HG03457 (cell line): ENCODE measurements at regions not wholly inside any gene's neighbourhood (a gene's known extent, or its start where the extent isn't known, plus 50 kb on each side); places are given as distances from the start of the nearest gene placed in this dataset.

Experiments used
- ATAC-seq: cut with Tn5 transposase; IDR thresholded peaks from one replicate; pipeline ENCODE4 v1.9.1; 2021; ENCODE audit warnings: moderate number of reproducible peaks; ENCODE audit not compliant: unreplicated experiment

DNA sequence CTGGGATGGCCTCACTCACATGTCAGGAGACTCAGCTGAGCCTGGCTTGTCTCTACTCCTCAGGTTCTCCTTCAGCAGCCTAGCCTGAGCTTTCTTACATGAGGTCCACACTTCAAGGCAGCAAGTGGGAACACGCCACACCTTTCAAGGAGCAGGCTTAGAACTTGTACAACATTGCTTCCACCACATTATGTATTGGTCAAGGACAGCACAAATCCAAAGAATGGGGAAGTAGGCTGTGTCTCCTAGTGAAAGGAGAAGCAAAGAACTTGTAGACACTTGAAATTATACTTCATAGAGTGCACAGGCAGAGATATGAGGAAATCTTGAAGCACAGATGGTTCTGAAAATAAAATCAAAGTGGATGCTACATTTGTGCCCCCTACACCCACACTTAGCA, 120.9 kb upstream of the NOCT start:
- ATAC-seq, result no peak

- ATAC-seq, result no peak
These were observed 121.6 kb upstream of the NOCT start for GRCh38 chr4:138894011-138894410.

DNA sequence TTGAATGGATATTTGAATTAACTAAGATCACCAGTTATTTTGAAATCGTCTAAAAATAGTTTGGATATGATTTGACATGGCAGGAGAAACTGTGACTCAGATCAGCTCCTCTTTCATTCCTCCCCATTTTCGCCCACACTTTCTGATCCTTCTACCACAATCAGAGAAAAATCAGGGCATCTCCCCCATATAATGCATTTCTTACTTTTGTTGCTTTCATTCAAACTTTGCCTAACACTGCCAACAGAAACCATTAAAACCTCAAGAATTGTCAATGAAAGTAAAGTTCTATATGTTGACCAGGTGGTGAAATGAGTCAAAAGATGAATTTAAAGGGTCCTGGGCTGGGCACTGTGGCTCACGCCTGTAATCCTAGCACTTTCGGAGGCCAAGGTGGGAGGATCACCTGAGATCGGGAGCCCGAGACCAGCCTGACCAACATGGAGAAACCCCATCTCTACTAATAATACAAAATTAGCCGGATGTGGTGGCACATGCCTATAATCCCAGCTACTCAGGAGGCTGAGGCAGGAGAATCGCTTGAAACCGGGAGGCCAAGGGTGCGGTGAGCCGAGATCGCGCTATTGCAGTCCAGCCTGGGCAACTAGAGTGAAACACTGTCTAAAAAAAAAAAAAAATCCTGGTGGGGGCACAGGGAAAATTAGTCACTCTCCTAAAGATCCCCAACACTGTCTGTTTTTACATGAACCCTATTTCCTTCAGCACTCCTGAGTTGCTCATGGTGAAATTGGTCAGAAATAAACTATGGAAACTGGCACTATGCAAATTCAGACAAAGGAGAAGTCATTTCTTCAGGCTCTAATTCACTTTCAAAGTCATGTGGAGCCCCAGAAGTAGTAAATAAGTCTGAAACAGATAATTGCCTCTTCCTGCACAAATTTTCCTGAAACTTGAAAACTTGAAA, 122.8 kb upstream of the NOCT start:
- no peak for ATAC-seq

DNA sequence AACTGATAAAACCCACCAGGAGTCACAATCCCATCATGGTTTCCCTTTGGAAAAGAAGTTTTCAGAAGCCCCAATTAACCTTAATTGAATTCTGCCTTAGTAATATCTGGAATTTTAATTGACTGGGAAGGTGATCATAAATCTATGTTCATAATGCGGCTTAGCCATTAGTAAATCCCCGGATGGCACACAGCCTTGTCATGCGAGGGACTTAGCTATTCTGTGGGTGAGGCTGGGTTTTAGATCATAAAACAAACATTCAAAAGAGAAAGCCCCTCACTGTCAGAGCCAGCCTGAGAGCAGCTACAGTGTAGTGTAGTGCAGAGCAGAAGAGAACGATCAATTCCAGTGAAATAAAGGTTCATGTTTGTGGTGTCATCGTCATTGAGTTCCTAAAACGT, 124.0 kb upstream of the NOCT start:
- no peak for ATAC-seq

DNA sequence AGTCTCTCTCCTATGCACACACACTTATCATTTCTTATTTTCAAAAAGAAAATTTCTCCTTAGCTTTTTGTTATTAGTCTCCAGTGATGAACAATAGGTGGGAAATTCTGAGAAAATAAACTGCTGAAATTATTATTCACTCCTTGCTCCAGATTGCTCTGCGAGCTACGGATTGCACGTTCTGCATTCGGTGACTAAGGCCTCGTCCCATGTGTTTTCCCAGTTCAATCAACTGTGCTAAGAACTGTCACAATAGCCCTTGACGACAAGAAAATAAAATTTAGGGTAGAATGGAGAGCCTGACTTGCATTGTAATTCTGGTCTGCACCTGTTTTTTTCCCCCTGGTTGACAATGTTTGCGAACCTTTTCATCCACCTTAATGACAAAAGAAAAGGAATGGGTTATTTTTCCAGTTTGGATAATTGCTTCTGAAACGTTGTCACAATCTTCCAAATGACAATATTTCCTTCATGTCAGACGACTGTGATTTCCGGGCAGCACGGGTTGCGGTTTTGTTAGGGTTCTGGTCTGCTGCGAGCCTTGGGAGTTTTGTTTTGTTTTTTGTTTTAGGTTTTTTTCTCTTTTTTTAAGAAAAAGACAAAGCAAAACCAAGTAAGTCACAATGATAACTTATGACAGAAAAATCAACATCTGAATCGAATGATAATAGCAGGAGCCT, 124.5 kb upstream of the NOCT start:
- ATAC-seq, result no peak

DNA sequence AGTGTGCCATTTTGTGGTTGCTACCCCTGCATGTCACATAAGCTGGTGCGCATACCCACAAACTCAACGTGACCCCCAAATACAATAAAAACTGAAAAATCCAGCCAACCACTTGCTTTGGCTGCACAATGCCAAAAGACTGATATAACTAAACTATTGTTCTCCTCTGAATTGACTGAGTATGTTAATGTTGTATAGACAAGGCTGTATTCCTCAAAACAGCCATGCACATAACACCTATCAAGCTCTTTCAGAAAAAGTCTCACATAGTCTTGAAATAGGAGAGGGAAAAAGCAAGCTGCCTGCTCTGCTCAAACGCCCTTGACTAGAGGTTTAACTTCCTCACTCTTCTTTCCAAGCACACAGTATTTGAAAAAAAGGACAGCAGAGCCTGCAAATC, 126.4 kb upstream of the NOCT start:
- ATAC-seq, result no peak

GRCh38 chr4:138887741-138888140, 127.8 kb upstream of the NOCT start:
- no peak for ATAC-seq

GRCh38 chr4:138887341-138887740, 128.2 kb upstream of the NOCT start:
- ATAC-seq, result no peak

DNA sequence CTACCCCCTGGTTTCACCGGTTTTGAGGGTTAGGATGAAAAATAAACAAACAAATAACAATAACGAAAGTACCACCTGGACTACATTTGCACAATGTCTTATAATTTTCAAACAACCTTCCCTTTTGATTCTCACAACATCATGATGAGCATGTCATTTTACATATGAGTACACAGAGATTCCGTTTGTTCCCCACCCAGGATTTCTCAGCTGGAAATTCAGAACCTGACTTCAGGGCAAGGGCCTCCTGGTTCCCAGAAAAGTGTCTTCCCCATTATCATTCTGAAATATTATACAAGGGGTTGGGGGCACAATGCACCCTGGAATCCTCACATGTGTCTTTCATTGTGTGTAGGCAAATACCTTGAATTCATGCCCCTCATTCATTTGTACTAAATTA, 135.8 kb upstream of the NOCT start:
- no peak for ATAC-seq

- no peak for ATAC-seq
These were observed 139.5 kb upstream of the NOCT start for GRCh38 chr4:138875891-138876608.

DNA sequence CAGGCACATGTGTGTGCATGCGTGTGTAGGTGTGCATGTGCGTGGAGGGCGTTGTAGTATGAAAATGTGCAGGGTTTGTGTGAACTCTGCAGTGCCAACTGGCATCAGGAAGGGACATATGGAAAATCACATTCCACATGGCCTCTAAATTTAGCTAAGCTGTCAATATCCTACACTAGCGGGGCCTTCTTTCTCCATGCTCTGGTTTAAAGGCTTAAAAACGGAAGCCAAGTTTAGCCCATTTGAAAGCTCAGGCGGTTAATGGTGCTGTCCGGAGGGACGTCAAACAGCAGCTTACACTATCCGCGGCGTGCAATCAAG, 144.1 kb upstream of the NOCT start:
- no peak for ATAC-seq

DNA sequence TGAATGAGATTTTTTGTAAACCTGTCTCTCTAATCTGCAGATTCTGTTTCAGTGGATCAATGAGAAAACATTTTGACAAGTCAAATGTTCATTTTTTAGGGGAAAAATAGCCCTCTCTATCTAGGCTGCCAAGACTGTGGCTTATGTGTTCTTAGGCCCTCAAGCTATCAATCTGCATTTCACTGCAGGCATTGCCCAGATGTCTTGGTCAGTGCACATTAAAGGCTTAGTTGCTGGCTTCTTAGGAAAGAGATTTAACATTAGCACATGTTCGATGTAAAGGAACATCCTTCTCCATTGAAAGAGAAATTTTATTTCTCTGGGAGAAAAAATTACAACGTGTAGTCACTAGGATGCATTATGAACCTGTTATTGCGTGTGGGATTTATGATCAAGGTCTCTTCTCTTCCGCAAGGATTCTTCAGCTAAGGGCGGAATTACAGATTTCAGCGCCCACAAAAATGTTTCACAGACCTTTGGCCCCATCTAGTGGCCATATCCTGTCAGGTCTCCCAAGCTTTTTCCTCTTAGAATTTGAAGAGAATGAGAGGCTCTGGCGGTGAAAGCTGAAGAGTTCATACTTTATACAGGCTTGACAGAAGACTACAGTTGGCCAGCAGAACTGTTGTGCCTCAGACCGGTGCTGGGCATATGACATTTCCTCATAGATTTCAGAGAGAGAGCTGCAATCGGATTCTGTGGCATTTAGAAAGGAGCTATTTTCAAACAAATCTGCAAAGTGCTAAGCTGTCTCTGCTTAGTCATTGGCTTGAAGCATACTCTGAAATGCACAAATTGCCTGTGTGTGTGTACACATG, 144.6 kb upstream of the NOCT start:
- no peak for ATAC-seq

- no peak for ATAC-seq
These were observed 145.9 kb upstream of the NOCT start for GRCh38 chr4:138869631-138870030.

GRCh38 chr4:138869165-138869564, 146.4 kb upstream of the NOCT start:
- no peak for ATAC-seq

DNA sequence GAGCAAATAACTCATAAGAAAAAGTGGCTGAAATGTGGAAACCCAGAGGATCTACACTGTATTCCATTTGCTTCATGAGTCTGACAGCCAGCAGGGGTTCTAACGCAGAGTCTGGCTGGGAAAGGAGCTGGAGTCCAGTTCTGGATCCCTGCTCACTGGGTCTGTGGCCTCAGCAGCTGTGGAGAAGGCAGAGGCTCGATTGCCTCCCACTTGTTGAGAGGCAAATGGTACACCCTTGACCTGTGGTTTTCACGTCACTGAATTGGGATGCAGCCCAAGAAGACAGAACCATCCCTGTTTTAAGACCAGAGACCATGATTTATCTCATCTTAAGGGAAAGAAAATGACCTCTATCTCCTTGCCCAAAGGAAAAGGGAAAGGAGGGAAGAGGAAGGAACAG, 147.0 kb upstream of the NOCT start:
- ATAC-seq, result no peak

DNA sequence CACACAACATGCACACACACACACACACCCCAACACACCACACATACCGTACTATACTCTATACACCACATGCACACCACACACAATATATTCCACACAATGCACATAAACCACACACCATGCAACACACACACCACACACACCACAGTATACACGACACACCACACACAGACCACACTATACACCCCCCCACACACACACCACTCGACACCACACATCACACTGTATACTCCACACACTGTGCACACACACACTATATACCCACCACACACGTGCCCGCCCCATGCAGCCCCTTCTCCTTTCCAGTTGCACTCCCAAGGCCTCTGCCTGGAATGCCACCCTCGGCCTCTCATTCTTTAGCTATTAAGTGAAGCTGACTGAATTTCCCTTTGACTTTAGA, 148.2 kb upstream of the NOCT start:
- ATAC-seq, result no peak

DNA sequence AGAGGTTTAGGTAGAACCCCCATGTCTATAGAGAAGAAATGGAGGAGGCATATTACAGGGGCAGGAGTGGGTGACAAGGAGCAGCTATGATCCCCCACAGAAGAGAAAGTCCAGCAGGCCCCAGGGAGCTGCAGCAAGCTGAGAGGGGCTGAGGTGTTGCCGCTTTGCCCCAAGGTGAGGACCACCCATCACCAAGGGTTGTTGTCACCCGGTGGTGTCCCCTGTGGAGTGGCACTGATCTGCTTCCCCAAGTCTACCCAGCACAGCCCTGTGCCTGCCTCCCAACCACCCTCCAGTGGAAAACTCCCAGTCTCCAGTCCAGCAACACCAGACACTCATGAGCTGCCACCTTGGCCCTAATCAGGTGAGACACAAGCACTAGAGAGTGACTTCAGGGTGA, 149.3 kb upstream of the NOCT start:
- no peak for ATAC-seq

- no peak for ATAC-seq
These were observed 149.8 kb upstream of the NOCT start for GRCh38 chr4:138865765-138866164.

DNA sequence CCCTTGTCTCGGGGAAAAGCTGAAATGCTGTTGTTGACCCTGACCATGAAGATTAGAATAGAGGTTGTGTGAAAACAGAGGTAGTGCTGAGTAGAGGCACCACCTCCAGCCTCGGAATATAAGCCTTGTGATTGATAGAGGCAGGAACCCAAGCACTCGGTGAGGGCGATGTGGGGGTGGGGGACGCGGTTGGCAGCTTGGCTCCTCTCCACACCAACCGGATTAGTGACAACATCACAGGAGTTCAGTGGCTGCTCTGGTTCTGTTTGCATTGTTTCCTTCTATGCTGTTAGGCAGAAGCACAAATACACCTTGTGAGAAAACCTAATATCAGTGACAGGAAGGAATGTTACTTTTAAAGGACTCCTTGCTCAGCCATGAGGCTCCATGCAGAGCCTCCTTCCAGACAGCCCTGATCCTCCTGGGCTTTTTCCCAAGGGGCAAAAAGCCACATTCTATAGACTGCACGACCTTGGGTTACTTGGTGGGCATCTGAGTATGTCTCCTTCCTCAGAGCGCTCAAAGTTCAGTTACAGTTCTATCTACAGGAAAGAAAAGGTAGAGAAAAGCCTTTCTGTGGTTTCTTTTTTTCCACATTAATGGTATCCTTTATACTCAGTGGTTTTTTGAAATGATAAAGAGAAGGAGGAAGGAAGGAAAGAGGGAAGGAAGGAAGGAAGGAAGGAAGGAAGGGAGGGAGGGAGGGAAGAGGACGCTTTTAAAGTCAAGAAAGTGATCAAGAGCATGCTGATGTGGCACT, 150.4 kb upstream of the NOCT start:
- no peak for ATAC-seq

DNA sequence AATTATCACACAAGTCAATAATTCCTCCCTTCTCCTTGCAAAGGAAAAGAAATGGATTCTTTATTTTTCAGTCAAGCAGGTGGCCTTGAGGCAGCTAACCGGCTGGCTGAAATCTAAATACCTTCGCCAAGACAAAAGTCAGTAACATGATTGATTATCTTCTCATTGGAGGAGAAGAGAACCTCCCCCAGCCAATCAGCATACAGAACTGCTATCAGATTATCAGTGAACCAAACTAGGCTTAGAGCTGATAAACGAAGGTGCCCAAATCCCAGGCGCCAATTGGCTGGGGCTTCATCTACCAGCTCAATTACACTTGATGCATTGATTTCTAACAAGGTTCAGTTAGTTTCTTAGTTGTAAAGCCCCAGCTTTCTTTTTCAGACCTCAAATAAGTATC, 152.4 kb upstream of the NOCT start:
- ATAC-seq, result no peak
